Mucosa of descending colon (tissue), 3 donors: ENCODE measurements at regions not wholly inside any gene's neighbourhood (a gene's known extent, or its start where the extent isn't known, plus 50 kb on each side); places are given as distances from the start of the nearest gene placed in this dataset.
"Not testable (repeated sequence)": the region's sequence is repeated elsewhere in the genome, so short reads cannot be mapped to it uniquely, and the experiment has no call there.

Experiments
- ATAC-seq: fragments of 200-7000 bp; cut with Tn5 transposase; one replicate; pipeline ENCODE4 v1.9.1; 2020; ENCODE audit warnings: mild to moderate bottlenecking, moderate library complexity
- DNase-seq, 3 donors: peaks; one replicate each; pipeline ENCODE4 v3.0.0-alpha.2; 2020
- H3K36me3 ChIP-seq: fragments of 200-600 bp; one replicate; pipeline ENCODE4 v1.8.0; 2021; ENCODE audit warnings: low read depth, mild to moderate bottlenecking
- H3K4me1 ChIP-seq: fragments of 200-600 bp; one replicate; pipeline ENCODE4 v1.8.0; 2021; ENCODE audit warnings: low read depth, mild to moderate bottlenecking
- H3K4me3 ChIP-seq: fragments of 200-600 bp; one replicate; pipeline ENCODE4 v1.8.0; 2021; ENCODE audit warnings: mild to moderate bottlenecking
- H3K9me3 ChIP-seq: fragments of 200-600 bp; one replicate; pipeline ENCODE4 v1.8.0; 2021; ENCODE audit warnings: mild to moderate bottlenecking
- intact Hi-C, 2 donors: fragments of 100-400 bp; cut with DNase I in 1 of 2; cut with micrococcal nuclease in 1 of 2; formaldehyde crosslinking; loops; one replicate each; pipeline versions ENCODE4 v1.11.0 to v1.11.1; 2022; cut with DNase I, micrococcal nuclease
- TF ChIP-seq, protein P1 (sequence below): fragments of 200-600 bp; IDR thresholded peaks from one replicate; pipeline ENCODE4 v1.8.0; 2022; ENCODE audit warnings: antibody characterized with exemption, mild to moderate bottlenecking
- donor health status: DM: no; HTN: no; CAD: no; lungs with moderate emphysema.
- donor health status: DM: no; HTN: no; CAD: no.
- donor health status: DM: no; HTN: yes; CAD: no.

DNA sequence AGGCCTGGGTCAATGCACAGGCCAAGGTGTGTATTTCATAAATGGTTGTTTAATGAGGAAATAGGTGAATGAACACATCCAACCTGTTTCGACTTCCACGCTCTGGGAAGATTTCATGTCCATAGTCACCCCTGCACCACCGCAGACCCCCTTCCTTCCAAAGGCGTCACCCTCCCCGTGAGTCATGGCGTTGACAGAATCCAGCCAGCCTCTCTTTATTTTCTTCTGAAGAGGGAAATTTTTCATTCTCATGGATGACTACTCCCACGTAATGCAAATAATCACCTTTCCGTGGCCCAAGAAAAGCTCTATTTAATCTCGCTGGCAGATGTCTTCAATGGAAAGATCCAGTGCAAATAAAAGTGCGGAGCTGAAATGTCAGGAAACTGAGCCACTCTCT, 75.3 kb upstream of the FOXK1 start:
- Histone ChIP-seq H3K9me3 (no peaks in the 10 kb centered on the region), H3K4me1 (no peaks in the 10 kb centered on the region), H3K4me3 (no peak overlapping the region), H3K36me3 (no peaks in the 10 kb centered on the region)
- ATAC-seq (no peak), DNase-seq (no peak)
- intact Hi-C loops, result no loop called here
- TF ChIP-seq, protein P1, sequence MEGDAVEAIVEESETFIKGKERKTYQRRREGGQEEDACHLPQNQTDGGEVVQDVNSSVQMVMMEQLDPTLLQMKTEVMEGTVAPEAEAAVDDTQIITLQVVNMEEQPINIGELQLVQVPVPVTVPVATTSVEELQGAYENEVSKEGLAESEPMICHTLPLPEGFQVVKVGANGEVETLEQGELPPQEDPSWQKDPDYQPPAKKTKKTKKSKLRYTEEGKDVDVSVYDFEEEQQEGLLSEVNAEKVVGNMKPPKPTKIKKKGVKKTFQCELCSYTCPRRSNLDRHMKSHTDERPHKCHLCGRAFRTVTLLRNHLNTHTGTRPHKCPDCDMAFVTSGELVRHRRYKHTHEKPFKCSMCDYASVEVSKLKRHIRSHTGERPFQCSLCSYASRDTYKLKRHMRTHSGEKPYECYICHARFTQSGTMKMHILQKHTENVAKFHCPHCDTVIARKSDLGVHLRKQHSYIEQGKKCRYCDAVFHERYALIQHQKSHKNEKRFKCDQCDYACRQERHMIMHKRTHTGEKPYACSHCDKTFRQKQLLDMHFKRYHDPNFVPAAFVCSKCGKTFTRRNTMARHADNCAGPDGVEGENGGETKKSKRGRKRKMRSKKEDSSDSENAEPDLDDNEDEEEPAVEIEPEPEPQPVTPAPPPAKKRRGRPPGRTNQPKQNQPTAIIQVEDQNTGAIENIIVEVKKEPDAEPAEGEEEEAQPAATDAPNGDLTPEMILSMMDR, result no peak

GRCh38 chr7:4607311-4607729, 74.8 kb upstream of the FOXK1 start:
- no peak overlapping the region for H3K4me3 ChIP-seq
- H3K36me3 ChIP-seq, result no peaks in the 10 kb centered on the region
- intact Hi-C loops, result no loop called here
- ATAC-seq, result no peak
- TF ChIP-seq, protein P1, result no peak
- no peak for DNase-seq
- H3K9me3 ChIP-seq, result no peaks in the 10 kb centered on the region
- no peaks in the 10 kb centered on the region for H3K4me1 ChIP-seq

GRCh38 chr7:4609576-4609975, 72.5 kb upstream of the FOXK1 start:
- H3K9me3 ChIP-seq, H3K4me1 ChIP-seq, ATAC-seq, H3K4me3 ChIP-seq, DNase-seq, intact Hi-C loops, H3K36me3 ChIP-seq: not testable (repeated sequence)

- H3K4me3 ChIP-seq, result no peak overlapping the region
- no peaks in the 10 kb centered on the region for H3K36me3 ChIP-seq
- peak in 2 of 3 donors; percentile 35 to 82 for DNase-seq
- ATAC-seq, result peak; percentile 93
- H3K4me1 ChIP-seq, result no peaks in the 10 kb centered on the region
- intact Hi-C loops, result no loop called here
- no peaks in the 10 kb centered on the region for H3K9me3 ChIP-seq
- TF ChIP-seq, protein P1, result peak; percentile 48
Measured at GRCh38 chr7:4610768-4611467, 71.2 kb upstream of the FOXK1 start.

DNA sequence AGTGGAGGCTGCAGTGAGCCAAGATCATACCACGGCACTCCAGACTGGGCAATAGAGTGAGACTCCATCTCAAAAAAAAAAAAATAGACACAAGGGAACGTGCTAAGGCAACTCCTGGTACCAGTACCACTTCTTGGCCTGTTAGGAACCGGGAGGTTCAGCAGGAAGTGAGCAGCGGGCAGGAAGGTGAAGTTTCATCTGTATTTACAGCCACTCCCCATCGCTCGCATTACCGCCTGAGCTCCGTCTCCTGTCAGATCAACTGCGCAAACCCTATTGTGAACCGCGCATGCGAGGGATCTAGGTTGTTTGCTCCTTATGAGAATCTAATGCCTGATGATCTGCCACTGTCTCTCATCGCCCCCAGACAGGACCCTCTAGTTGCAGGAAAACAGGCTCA, 69.9 kb upstream of the FOXK1 start:
- H3K4me3 ChIP-seq, result no peak overlapping the region
- no peaks in the 10 kb centered on the region for H3K36me3 ChIP-seq
- intact Hi-C loops, result no loop called here
- H3K9me3 ChIP-seq, result no peaks in the 10 kb centered on the region
- no peaks in the 10 kb centered on the region for H3K4me1 ChIP-seq
- DNase-seq (no peak), ATAC-seq (no peak)
- TF ChIP-seq, protein P1, result no peak

GRCh38 chr7:4612939-4613841, 68.9 kb upstream of the FOXK1 start:
- TF ChIP-seq, protein P1, result no peak
- no peak overlapping the region for H3K4me3 ChIP-seq
- ATAC-seq (no peak), DNase-seq (no peak)
- no peaks in the 10 kb centered on the region for H3K9me3 ChIP-seq
- no peaks in the 10 kb centered on the region for H3K4me1 ChIP-seq
- intact Hi-C loops, result no loop called here
- no peaks in the 10 kb centered on the region for H3K36me3 ChIP-seq
